H9 (cell line): ENCODE measurements at regions not wholly inside any gene's neighbourhood (a gene's known extent, or its start where the extent isn't known, plus 50 kb on each side); places are given as distances from the start of the nearest gene placed in this dataset.

Experiments
- DNase-seq: peaks from one replicate; pipeline ENCODE4 v3.0.0-alpha.2; 2017
- H2AFZ ChIP-seq: one replicate; pipeline ENCODE4 v1.6.1; 2013; ENCODE audit warnings: mild to moderate bottlenecking, low read length, control low read depth, moderate library complexity
- H2AK5ac ChIP-seq: 2 replicates; pipeline ENCODE4 v1.6.1; 2013; ENCODE audit warnings: low read length, control low read depth, mixed read lengths; ENCODE audit not compliant: insufficient read length
- H2BK120ac ChIP-seq: one replicate; pipeline ENCODE4 v1.6.1; 2013; ENCODE audit warnings: low read depth, mild to moderate bottlenecking, low read length, control low read depth, inconsistent platforms; ENCODE audit not compliant: poor library complexity, severe bottlenecking
- H2BK12ac ChIP-seq: 2 replicates; pipeline ENCODE4 v1.6.1; 2013; ENCODE audit warnings: low read length, control low read depth, mixed read lengths, low read depth; ENCODE audit not compliant: insufficient read length
- H2BK15ac ChIP-seq: 2 replicates; pipeline ENCODE4 v1.6.1; 2013; ENCODE audit warnings: low read depth, low read length, control low read depth
- H2BK20ac ChIP-seq: one replicate; pipeline ENCODE4 v1.6.1; 2013; ENCODE audit warnings: low read depth, mild to moderate bottlenecking, low read length, control low read depth, inconsistent platforms; ENCODE audit not compliant: poor library complexity, severe bottlenecking
- H2BK5ac ChIP-seq: 2 replicates; pipeline ENCODE4 v1.6.1; 2013; ENCODE audit warnings: low read length, control low read depth, mixed read lengths; ENCODE audit not compliant: insufficient read length
- H3K14ac ChIP-seq: 2 replicates; pipeline ENCODE4 v1.6.1; 2013; ENCODE audit warnings: low read length, control low read depth; ENCODE audit not compliant: insufficient read depth
- H3K18ac ChIP-seq: 2 replicates; pipeline ENCODE4 v1.6.1; 2013; ENCODE audit warnings: low read depth, mild to moderate bottlenecking, mixed read lengths, low read length, control low read depth; ENCODE audit not compliant: insufficient read length
- H3K23ac ChIP-seq: 2 replicates; pipeline ENCODE4 v1.6.1; 2013; ENCODE audit warnings: low read length, control low read depth, mixed read lengths, low read depth; ENCODE audit not compliant: insufficient read length
- H3K23me2 ChIP-seq: 2 replicates; pipeline ENCODE4 v1.6.1; 2013; ENCODE audit warnings: low read depth, mild to moderate bottlenecking, mixed read lengths, low read length, control low read depth; ENCODE audit not compliant: insufficient read length, poor library complexity, severe bottlenecking
- H3K27ac ChIP-seq: 2 replicates; pipeline ENCODE4 v1.5.1; 2013; ENCODE audit warnings: low read length, control low read depth, mixed read lengths, low read depth; ENCODE audit not compliant: insufficient read length
- H3K27me3 ChIP-seq: 2 replicates; pipeline ENCODE4 v1.6.1; 2013; ENCODE audit warnings: low read length, control low read depth, inconsistent platforms; ENCODE audit not compliant: insufficient read depth
- H3K4ac ChIP-seq: 2 replicates; pipeline ENCODE4 v1.6.1; 2013; ENCODE audit warnings: low read depth, mild to moderate bottlenecking, control low read depth, inconsistent platforms, low read length, moderate library complexity
- H3K4me1 ChIP-seq: 2 replicates; pipeline ENCODE4 v1.6.1; 2013; ENCODE audit warnings: low read length, control low read depth, inconsistent platforms; ENCODE audit not compliant: insufficient read depth
- H3K4me2 ChIP-seq: 2 replicates; pipeline ENCODE4 v1.6.1; 2013; ENCODE audit warnings: low read length, control low read depth, mixed read lengths; ENCODE audit not compliant: insufficient read length, insufficient read depth
- H3K56ac ChIP-seq: 2 replicates; pipeline ENCODE4 v1.6.1; 2013; ENCODE audit warnings: low read depth, mild to moderate bottlenecking, mixed read lengths, low read length, control low read depth; ENCODE audit not compliant: insufficient read length
- H3K79me1 ChIP-seq: 2 replicates; pipeline ENCODE4 v1.6.1; 2013; ENCODE audit warnings: low read depth, mild to moderate bottlenecking, moderate library complexity, low read length, control low read depth, inconsistent platforms; ENCODE audit not compliant: insufficient read depth, poor library complexity, severe bottlenecking
- H3K79me2 ChIP-seq: 2 replicates; pipeline ENCODE4 v1.6.1; 2013; ENCODE audit warnings: low read length, control low read depth, inconsistent platforms; ENCODE audit not compliant: insufficient read depth
- H3K9ac ChIP-seq: 2 replicates; pipeline ENCODE4 v1.6.1; 2013; ENCODE audit warnings: low read length, control low read depth, mixed read lengths; ENCODE audit not compliant: insufficient read length; ENCODE audit errors: extremely low read depth
- H3K9me3 ChIP-seq: one replicate; pipeline ENCODE4 v1.6.1; 2013; ENCODE audit warnings: low read depth, low read length, inconsistent platforms; ENCODE audit not compliant: control insufficient read depth
- H3T11ph ChIP-seq: one replicate; pipeline ENCODE4 v1.6.1; 2013; ENCODE audit warnings: mild to moderate bottlenecking, low read length, control low read depth, inconsistent platforms
- H4K20me1 ChIP-seq: one replicate; pipeline ENCODE4 v1.6.1; 2013; ENCODE audit not compliant: control insufficient read depth, insufficient read length, insufficient read depth
- H4K5ac ChIP-seq: 2 replicates; pipeline ENCODE4 v1.6.1; 2013; ENCODE audit warnings: low read depth, mild to moderate bottlenecking, mixed read lengths, low read length, control low read depth; ENCODE audit not compliant: insufficient read length
- H4K8ac ChIP-seq: replicated peaks from 2 replicates; pipeline ENCODE4 v1.6.1; 2013; ENCODE audit warnings: low read length, control low read depth, mixed read lengths, low read depth; ENCODE audit not compliant: insufficient read length
- H4K91ac ChIP-seq: 2 replicates; pipeline ENCODE4 v1.6.1; 2013; ENCODE audit warnings: low read depth, mild to moderate bottlenecking, moderate library complexity, mixed read lengths, low read length, control low read depth; ENCODE audit not compliant: insufficient read length
- H3K27ac Mint-ChIP-seq, 3 experiments: 2 replicates in 2 of 3; 3 replicates in 1 of 3; pipeline ENCODE4 v1.8.0; 2020 to 2021; ENCODE audit warnings: mixed read lengths in 3 of 3, mild to moderate bottlenecking in 1 of 3, moderate library complexity in 1 of 3
- H3K27me3 Mint-ChIP-seq: 2 replicates; pipeline ENCODE4 v1.8.0; 2021; ENCODE audit warnings: low read depth, mild to moderate bottlenecking, moderate library complexity, mixed read lengths
- H3K36me3 Mint-ChIP-seq, 3 experiments: 2 replicates in 2 of 3; 3 replicates in 1 of 3; pipeline ENCODE4 v1.8.0; 2020 to 2021; ENCODE audit warnings: low read depth in 3 of 3, mixed read lengths in 3 of 3; ENCODE audit not compliant: insufficient read depth in 1 of 3
- H3K4me1 Mint-ChIP-seq, 2 experiments: 2 replicates each; pipeline ENCODE4 v1.8.0; 2020; ENCODE audit warnings: mixed read lengths in 2 of 2
- H3K4me3 Mint-ChIP-seq, 2 experiments: 2 replicates in 1 of 2; 3 replicates in 1 of 2; pipeline ENCODE4 v1.8.0; 2020 to 2021; ENCODE audit warnings: mild to moderate bottlenecking in 2 of 2, mixed read lengths in 2 of 2, moderate library complexity in 1 of 2
- H3K9me3 Mint-ChIP-seq, 2 experiments: 2 replicates in 1 of 2; 3 replicates in 1 of 2; pipeline ENCODE4 v1.8.0; 2020; ENCODE audit warnings: mild to moderate bottlenecking in 2 of 2, mixed read lengths in 2 of 2, moderate library complexity in 1 of 2
- WGBS: extraction: QIAGEN DNeasy Blood & Tissue Kit; methylation state at CpG from one replicate; pipeline ENCODE4 v1.1.7; 2013; ENCODE audit warnings: missing lambda C conversion rate, low lambda C conversion rate, mixed read lengths; ENCODE audit not compliant: insufficient read length; ENCODE audit errors: extremely low coverage; 5-methylcytosine and 5-hydroxymethylcytosine counted together
- TF ChIP-seq, protein P1 (sequence below): fragments of 200-600 bp; sonication (generic); conservative IDR thresholded peaks from 3 replicates; pipeline ENCODE4 v1.8.0; 2021; ENCODE audit warnings: antibody characterized with exemption, mild to moderate bottlenecking

DNA sequence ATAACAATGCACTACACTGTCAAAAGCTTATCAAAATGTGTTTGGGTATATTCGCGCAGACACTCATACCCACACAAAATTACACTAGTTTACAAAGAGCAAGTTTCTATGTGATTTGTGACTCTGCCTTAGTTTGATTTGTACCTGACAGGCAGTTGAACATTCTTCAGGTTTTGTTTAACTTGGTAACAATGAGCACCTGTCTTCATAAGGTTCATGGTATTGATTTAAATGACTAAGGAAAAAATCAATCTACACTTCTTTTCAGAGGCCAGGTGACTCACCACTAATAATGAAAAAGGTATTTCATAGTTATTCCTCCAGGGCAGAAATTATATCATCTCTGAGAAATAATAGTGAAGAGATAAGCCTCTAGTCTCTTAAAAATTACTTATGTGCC is 1114.6 kb upstream of the AGA start:
- Histone ChIP-seq H2AK5ac (no peak overlapping the region), H2AFZ (no peak overlapping the region)

More for the DNA sequence above, 1114.6 kb upstream of the AGA start:
- no CpG with 5 or more reads among the region's 2 CpGs for WGBS
- Histone ChIP-seq H3K23ac (no peak overlapping the region), H2BK120ac (no peak overlapping the region), H2BK12ac (no peak overlapping the region), H2BK20ac (no peak overlapping the region), H3K23me2 (no peaks in the 10 kb centered on the region), H2BK5ac (no peak overlapping the region), H3K18ac (no peak overlapping the region), H4K20me1 (no peaks in the 10 kb centered on the region), H3K14ac (no peak overlapping the region), H3K27ac (no peak overlapping the region), H3K4me2 (no peak overlapping the region), H3K9ac (no peak overlapping the region), H4K8ac (no peak overlapping the region), H3K79me2 (no peaks in the 10 kb centered on the region), H3K79me1 (no peaks in the 10 kb centered on the region), H3K27me3 (no peaks in the 10 kb centered on the region), H4K5ac (no peak overlapping the region), H4K91ac (no peak overlapping the region), H3T11ph (no peak overlapping the region), H2BK15ac (no peak overlapping the region), H3K4ac (no peak overlapping the region), H3K56ac (no peak overlapping the region), H3K4me1 (no peaks in the 10 kb centered on the region), H3K9me3 (no peaks in the 10 kb centered on the region)
- no peaks in the 10 kb centered on the region for H3K27me3 Mint-ChIP-seq
- H3K36me3 Mint-ChIP-seq: no peaks in the 10 kb centered on the region; a peak in 1 of 7 replicates
- H3K4me1 Mint-ChIP-seq: 0 out of 4 replicates have a peak, but pooled peaks cover 0 to 2% of the 10 kb centered on the region in 2 experiments
- H3K9me3 Mint-ChIP-seq: no peaks in the 10 kb centered on the region; a peak in 1 of 5 replicates
- H3K27ac Mint-ChIP-seq: no peak overlapping the region
- no peak for DNase-seq
- no peak overlapping the region for H3K4me3 Mint-ChIP-seq
- TF ChIP-seq, protein P1, sequence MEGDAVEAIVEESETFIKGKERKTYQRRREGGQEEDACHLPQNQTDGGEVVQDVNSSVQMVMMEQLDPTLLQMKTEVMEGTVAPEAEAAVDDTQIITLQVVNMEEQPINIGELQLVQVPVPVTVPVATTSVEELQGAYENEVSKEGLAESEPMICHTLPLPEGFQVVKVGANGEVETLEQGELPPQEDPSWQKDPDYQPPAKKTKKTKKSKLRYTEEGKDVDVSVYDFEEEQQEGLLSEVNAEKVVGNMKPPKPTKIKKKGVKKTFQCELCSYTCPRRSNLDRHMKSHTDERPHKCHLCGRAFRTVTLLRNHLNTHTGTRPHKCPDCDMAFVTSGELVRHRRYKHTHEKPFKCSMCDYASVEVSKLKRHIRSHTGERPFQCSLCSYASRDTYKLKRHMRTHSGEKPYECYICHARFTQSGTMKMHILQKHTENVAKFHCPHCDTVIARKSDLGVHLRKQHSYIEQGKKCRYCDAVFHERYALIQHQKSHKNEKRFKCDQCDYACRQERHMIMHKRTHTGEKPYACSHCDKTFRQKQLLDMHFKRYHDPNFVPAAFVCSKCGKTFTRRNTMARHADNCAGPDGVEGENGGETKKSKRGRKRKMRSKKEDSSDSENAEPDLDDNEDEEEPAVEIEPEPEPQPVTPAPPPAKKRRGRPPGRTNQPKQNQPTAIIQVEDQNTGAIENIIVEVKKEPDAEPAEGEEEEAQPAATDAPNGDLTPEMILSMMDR: no peak
